A549 (cell line): ENCODE measurements at regions not wholly inside any gene's neighbourhood (a gene's known extent, or its start where the extent isn't known, plus 50 kb on each side); places are given as distances from the start of the nearest gene placed in this dataset.

Source experiments
- ATAC-seq, 2 experiments: fragments of 200-7000 bp in 1 of 2; fragments of >200 bp in 1 of 2; cut with Nextera tagmentation in 1 of 2; cut with Tn5 transposase in 1 of 2; 3 replicates each; pipeline versions ENCODE4 v1.8.0 to v1.9.1; 2018 to 2020; ENCODE audit warnings: mild to moderate bottlenecking in 1 of 2, moderate library complexity in 1 of 2
- CTCF ChIA-PET: fragments of 300-600 bp; sonication (Branson Sonifier 250); formaldehyde crosslinking; extraction: SDS; loops from one replicate; lab custom pipeline; 2021; ENCODE audit warnings: antibody characterized with exemption, inconsistent platforms; lab: Yijun Ruan, JAX
- POLR2A ChIA-PET: fragments of 350-600 bp; formaldehyde crosslinking; extraction: SDS; loops from one replicate; lab custom pipeline; 2021; ENCODE audit warnings: antibody characterized with exemption, inconsistent platforms; lab: Yijun Ruan, JAX
- DNase-seq, 2 experiments: peaks; one replicate each; pipeline versions ENCODE4 v3.0.0 to v3.0.0-alpha.2; 2011 to 2016; ENCODE audit warnings: low read depth in 1 of 2, low spot score in 1 of 2
- FAIRE-seq: peaks from 2 replicates; lab custom pipeline; 2011; peaks lifted over from hg19 to GRCh38; lab: Jason Lieb, UNC
- H3K27ac ChIP-seq, 2 experiments: fragments of >200 bp; sonication (Bioruptor Twin); formaldehyde crosslinking; 3 replicates each; pipeline ENCODE4 v1.5.1; 2016 to 2017
- H3K4me1 ChIP-seq: fragments of >200 bp; sonication (Bioruptor Twin); formaldehyde crosslinking; 3 replicates; pipeline ENCODE4 v1.6.1; 2016
- H3K4me2 ChIP-seq: fragments of >200 bp; sonication (Bioruptor Twin); formaldehyde crosslinking; 3 replicates; pipeline ENCODE4 v1.6.1; 2016
- H3K4me3 ChIP-seq: fragments of >200 bp; sonication (Bioruptor Twin); formaldehyde crosslinking; 3 replicates; pipeline ENCODE4 v1.5.1; 2016
- H3K9me3 ChIP-seq: fragments of >200 bp; sonication (Bioruptor Twin); formaldehyde crosslinking; 3 replicates; pipeline ENCODE4 v1.6.1; 2016
- BHLHE40 ChIP-seq: IDR thresholded peaks from 2 replicates; pipeline ENCODE4 v1.6.1; 2012; ENCODE audit warnings: low read depth, low read length, inconsistent platforms
- CEBPB ChIP-seq, 2 experiments: fragments of >200 bp in 1 of 2; sonication (Bioruptor Twin) in 1 of 2; formaldehyde crosslinking in 1 of 2; IDR thresholded peaks; 2 replicates each; pipeline ENCODE4 v1.6.1; 2012 to 2016
- CHD4 ChIP-seq: fragments of 200-600 bp; sonication (generic); IDR thresholded peaks from 2 replicates; pipeline ENCODE4 v1.6.1; 2016; ENCODE audit warnings: antibody characterized with exemption, mild to moderate bottlenecking, borderline replicate concordance
- EHF ChIP-seq: fragments of 250-450 bp; sonication (Bioruptor Pico); IDR thresholded peaks from 2 replicates; pipeline ENCODE4 v1.5.0; 2020; ENCODE audit warnings: mild to moderate bottlenecking
- EHMT2 ChIP-seq: fragments of 200-600 bp; sonication (generic); IDR thresholded peaks from 2 replicates; pipeline ENCODE4 v1.6.1; 2016; ENCODE audit warnings: antibody characterized with exemption, low read depth, mild to moderate bottlenecking, moderate library complexity
- ESRRA ChIP-seq: fragments of 150-350 bp; IDR thresholded peaks from 2 replicates; pipeline ENCODE4 v1.6.1; 2014; ENCODE audit warnings: mild to moderate bottlenecking, low read length, borderline replicate concordance
- FOSB ChIP-seq: fragments of 250-450 bp; sonication (Bioruptor Pico); IDR thresholded peaks from 2 replicates; pipeline ENCODE4 v1.5.0; 2020; ENCODE audit warnings: mild to moderate bottlenecking, moderate library complexity
- FOXS1 ChIP-seq: fragments of 250-450 bp; sonication (Bioruptor Pico); IDR thresholded peaks from 2 replicates; pipeline ENCODE4 v1.5.0; 2020; ENCODE audit warnings: mild to moderate bottlenecking, moderate library complexity
- HOXA7 ChIP-seq: fragments of 250-450 bp; sonication (Bioruptor Pico); IDR thresholded peaks from 2 replicates; pipeline ENCODE4 v1.5.0; 2020; ENCODE audit warnings: mild to moderate bottlenecking, moderate library complexity
- HOXB13 ChIP-seq: fragments of 250-450 bp; sonication (Bioruptor Pico); IDR thresholded peaks from 2 replicates; pipeline ENCODE4 v1.5.0; 2020; ENCODE audit warnings: low read depth, mild to moderate bottlenecking, moderate library complexity
- HOXB5 ChIP-seq: fragments of 250-450 bp; sonication (Bioruptor Pico); IDR thresholded peaks from 2 replicates; pipeline ENCODE4 v1.5.0; 2020; ENCODE audit warnings: mild to moderate bottlenecking, moderate library complexity
- MAFK ChIP-seq: fragments of 450-650 bp; IDR thresholded peaks from 2 replicates; pipeline ENCODE4 v1.6.1; 2014; ENCODE audit not compliant: partially characterized antibody
- NR3C1 ChIP-seq: fragments of >200 bp; sonication (Bioruptor Twin); formaldehyde crosslinking; IDR thresholded peaks from 3 replicates; pipeline ENCODE4 v1.6.1; 2017
- RARB ChIP-seq: fragments of 250-450 bp; sonication (Bioruptor Pico); IDR thresholded peaks from 2 replicates; pipeline ENCODE4 v1.8.0; 2021; ENCODE audit warnings: mild to moderate bottlenecking, moderate library complexity
- SMC3 ChIP-seq: fragments of >200 bp; sonication (Bioruptor Twin); formaldehyde crosslinking; IDR thresholded peaks from 3 replicates; pipeline ENCODE4 v1.6.1; 2018; ENCODE audit warnings: inconsistent platforms
- TFCP2L1 ChIP-seq: fragments of 250-450 bp; sonication (Bioruptor Pico); IDR thresholded peaks from 2 replicates; pipeline ENCODE4 v1.5.0; 2021; ENCODE audit warnings: mild to moderate bottlenecking
- TP53 ChIP-seq: fragments of 250-450 bp; sonication (Bioruptor Pico); IDR thresholded peaks from 2 replicates; pipeline ENCODE4 v1.5.0; 2021; ENCODE audit warnings: mild to moderate bottlenecking, moderate library complexity
- ZC3H11A ChIP-seq: fragments of 450-650 bp; IDR thresholded peaks from 2 replicates; pipeline ENCODE4 v1.6.1; 2014; ENCODE audit warnings: antibody characterized with exemption, mild to moderate bottlenecking
- WGBS: methylation state at CpG from one replicate; pipeline ENCODE4 v1.1.6; 2017; ENCODE audit errors: missing lambda C conversion rate; 5-methylcytosine and 5-hydroxymethylcytosine counted together
- TF ChIP-seq, protein P1 (sequence below): IDR thresholded peaks from 2 replicates; pipeline ENCODE4 v1.6.1; 2012; ENCODE audit warnings: low read depth, borderline replicate concordance
- TF ChIP-seq, protein P2 (sequence below): fragments of 150-350 bp; IDR thresholded peaks from 2 replicates; pipeline ENCODE4 v1.6.1; 2014; ENCODE audit warnings: low read depth, mild to moderate bottlenecking, low read length
- TF ChIP-seq, protein P3 (sequence below): fragments of >200 bp; sonication (Bioruptor Twin); formaldehyde crosslinking; IDR thresholded peaks from 2 replicates; pipeline ENCODE4 v1.6.1; 2016
- TF ChIP-seq, protein P4 (sequence below): fragments of 250-450 bp; sonication (Bioruptor Pico); IDR thresholded peaks from 2 replicates; pipeline ENCODE4 v1.5.0; 2021; ENCODE audit warnings: mild to moderate bottlenecking, moderate library complexity, borderline replicate concordance
- TF ChIP-seq, protein P5 (sequence below): IDR thresholded peaks from 2 replicates; pipeline ENCODE4 v1.6.1; 2012
- TF ChIP-seq, protein P6 (sequence below): IDR thresholded peaks from 2 replicates; pipeline ENCODE4 v1.6.1; 2012

DNA sequence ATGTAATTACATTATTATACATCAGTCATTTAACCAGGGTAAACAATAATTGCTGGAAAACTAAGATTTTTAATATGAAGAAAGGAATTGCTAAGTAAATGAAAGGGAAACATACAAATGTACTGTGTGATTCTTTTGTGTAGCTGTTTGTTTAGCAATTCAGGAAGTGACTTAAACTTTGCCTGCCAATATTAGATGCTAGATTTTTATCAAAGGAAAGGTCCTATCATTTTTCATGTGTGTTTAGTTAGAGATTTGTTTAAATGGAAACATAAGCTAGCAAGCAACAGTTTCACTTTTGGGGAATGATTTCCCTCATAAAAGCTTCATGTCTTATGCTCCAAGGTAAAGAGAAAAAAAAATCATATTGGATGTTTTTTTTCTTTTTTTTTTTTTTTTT, 95.1 kb upstream of the LIMCH1 start:
- Histone ChIP-seq H3K4me3 (peak overlapping the region; percentile 16; the same call in 1 of the 3 replicates), H3K27ac (peak overlapping the region; percentile 64 to 66; a peak in 5 of 6 replicates), H3K4me1 (peaks cover 82% of the 10 kb centered on the region), H3K9me3 (no peaks in the 10 kb centered on the region), H3K4me2 (peak overlapping the region; percentile 72)
- no peak for TF ChIP-seq MAFK
- TF ChIP-seq ESRRA = no peak
- no peak for TF ChIP-seq BHLHE40
- TF ChIP-seq SMC3 = no peak
- no peak for TF ChIP-seq EHMT2
- no peak; a peak in 1 of 4 replicates for TF ChIP-seq CEBPB (IDR thresholded peaks at IDR 0.05)
- TF ChIP-seq, protein P1, sequence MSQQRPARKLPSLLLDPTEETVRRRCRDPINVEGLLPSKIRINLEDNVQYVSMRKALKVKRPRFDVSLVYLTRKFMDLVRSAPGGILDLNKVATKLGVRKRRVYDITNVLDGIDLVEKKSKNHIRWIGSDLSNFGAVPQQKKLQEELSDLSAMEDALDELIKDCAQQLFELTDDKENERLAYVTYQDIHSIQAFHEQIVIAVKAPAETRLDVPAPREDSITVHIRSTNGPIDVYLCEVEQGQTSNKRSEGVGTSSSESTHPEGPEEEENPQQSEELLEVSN = no peak
- no peak for TF ChIP-seq ZC3H11A
- TF ChIP-seq, protein P2, sequence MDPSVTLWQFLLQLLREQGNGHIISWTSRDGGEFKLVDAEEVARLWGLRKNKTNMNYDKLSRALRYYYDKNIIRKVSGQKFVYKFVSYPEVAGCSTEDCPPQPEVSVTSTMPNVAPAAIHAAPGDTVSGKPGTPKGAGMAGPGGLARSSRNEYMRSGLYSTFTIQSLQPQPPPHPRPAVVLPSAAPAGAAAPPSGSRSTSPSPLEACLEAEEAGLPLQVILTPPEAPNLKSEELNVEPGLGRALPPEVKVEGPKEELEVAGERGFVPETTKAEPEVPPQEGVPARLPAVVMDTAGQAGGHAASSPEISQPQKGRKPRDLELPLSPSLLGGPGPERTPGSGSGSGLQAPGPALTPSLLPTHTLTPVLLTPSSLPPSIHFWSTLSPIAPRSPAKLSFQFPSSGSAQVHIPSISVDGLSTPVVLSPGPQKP = no peak
- TF ChIP-seq HOXA7 (CRISPR knock-in tag) = no peak
- TF ChIP-seq, protein P3, sequence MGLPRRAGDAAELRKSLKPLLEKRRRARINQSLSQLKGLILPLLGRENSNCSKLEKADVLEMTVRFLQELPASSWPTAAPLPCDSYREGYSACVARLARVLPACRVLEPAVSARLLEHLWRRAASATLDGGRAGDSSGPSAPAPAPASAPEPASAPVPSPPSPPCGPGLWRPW = no peak
- TF ChIP-seq FOXS1 = no peak
- no peak for TF ChIP-seq NR3C1
- no peak for TF ChIP-seq HOXB13 (CRISPR knock-in tag)
- TF ChIP-seq CHD4 = no peak
- no peak for TF ChIP-seq FOSB (CRISPR knock-in tag)
- TF ChIP-seq EHF (CRISPR knock-in tag) = no peak
- FAIRE-seq (no peak), DNase-seq (peak in 1 of 2 experiments; percentile 18), ATAC-seq (no peak)
- POLR2A ChIA-PET = interaction anchor here (0.7 to 0.9 kb wide), 2 partner anchors 37 to 81 kb away, joined by 3 to 4 read pairs; no protein-coding TSS in a partner anchor
- CTCF ChIA-PET = interaction anchor here (0.9 kb wide), 1 partner anchor 37 kb away, joined by 3 read pairs; no protein-coding TSS in a partner anchor

DNA sequence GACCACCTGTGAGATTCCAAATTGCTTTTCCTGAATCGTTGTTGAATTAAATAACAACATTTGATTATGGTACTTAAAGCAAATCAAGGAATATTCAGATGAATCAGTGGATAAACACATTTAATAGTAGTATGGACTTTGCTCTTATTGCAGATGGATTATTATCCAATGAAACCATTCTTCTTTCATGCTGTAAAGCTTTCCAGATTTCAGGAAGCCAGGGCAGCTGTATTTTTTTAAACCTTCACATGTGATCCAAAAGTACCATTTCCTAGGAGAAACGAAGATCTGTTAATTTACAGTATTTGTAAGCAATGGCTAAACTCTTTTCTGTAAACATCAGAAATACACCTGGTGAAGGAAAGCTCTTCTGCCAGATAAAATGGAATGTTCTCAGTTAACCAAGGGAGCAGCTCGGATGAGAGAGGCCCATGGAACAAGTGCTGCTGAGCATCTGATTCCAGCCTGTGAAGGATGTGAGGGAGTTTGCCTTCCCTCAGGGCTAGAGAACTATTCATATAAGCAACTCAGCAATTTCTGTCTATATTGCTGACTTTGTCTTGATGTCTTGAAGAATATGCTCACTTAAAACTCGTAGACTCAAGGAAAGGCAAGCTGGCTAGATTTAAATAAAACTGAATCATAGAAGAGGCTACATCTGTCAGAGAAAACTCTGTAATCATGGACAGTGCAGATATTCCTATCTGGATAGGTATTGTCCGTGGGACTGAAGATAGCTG, 94.4 kb upstream of the LIMCH1 start:
- DNase-seq = no peak
- Histone ChIP-seq H3K4me2 (peak overlapping the region; percentile 72), H3K4me1 (peaks cover 82% of the 10 kb centered on the region), H3K9me3 (no peaks in the 10 kb centered on the region), H3K27ac (peak overlapping the region; percentile 64 to 66), H3K4me3 (no peak overlapping the region)
- CTCF ChIA-PET = interaction anchor here (0.8 to 0.9 kb wide), 2 partner anchors 37 to 52 kb away, joined by 3 read pairs; no protein-coding TSS in a partner anchor
- WGBS = 44% methylated on average over 5 of the region's 5 CpGs
- POLR2A ChIA-PET = interaction anchor here (0.9 kb wide), 1 partner anchor 37 kb away, joined by 4 read pairs; no protein-coding TSS in a partner anchor
- peak in 1 of 2 experiments; percentile 31; a peak in 2 of 6 replicates for ATAC-seq
- no peak for FAIRE-seq
- TF ChIP-seq MAFK = peak; percentile 61
- TF ChIP-seq, protein P4, sequence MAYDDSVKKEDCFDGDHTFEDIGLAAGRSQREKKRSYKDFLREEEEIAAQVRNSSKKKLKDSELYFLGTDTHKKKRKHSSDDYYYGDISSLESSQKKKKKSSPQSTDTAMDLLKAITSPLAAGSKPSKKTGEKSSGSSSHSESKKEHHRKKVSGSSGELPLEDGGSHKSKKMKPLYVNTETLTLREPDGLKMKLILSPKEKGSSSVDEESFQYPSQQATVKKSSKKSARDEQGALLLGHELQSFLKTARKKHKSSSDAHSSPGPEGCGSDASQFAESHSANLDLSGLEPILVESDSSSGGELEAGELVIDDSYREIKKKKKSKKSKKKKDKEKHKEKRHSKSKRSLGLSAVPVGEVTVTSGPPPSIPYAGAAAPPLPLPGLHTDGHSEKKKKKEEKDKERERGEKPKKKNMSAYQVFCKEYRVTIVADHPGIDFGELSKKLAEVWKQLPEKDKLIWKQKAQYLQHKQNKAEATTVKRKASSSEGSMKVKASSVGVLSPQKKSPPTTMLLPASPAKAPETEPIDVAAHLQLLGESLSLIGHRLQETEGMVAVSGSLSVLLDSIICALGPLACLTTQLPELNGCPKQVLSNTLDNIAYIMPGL (CRISPR knock-in tag) = no peak

DNA sequence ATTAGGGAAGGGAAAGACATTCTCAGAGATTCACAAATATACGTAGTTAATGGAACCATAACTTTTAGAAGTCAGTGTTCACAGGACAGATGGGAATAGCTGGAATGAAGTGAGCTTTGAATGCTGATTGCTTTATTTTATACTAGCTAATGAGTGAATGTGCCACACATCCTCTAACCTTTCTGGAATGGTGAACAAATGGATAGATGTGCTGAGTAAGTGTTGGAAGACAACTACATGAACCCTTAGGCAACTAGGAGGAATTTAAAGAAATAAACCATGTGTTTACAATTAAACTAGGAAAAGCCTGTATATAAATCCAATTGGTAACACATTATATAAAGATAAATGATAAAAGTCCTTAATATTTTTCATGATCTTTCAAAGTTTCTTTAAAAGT, 91.6 kb upstream of the LIMCH1 start:
- peak overlapping the region in 1 of 2 experiments; percentile 48; a peak in 3 of 6 replicates for H3K27ac ChIP-seq
- DNase-seq = no peak
- no peak for FAIRE-seq
- ATAC-seq = no peak
- ChIA-PET POLR2A (no interaction called here), CTCF (no interaction called here)
- 0 out of 3 replicates have a peak overlapping the region, but pooled peaks have one; percentile 0 for H3K4me2 ChIP-seq
- no peak overlapping the region for H3K4me3 ChIP-seq
- TF ChIP-seq RARB (CRISPR knock-in tag) = no peak
- TF ChIP-seq HOXB5 (CRISPR knock-in tag) = no peak
- TF ChIP-seq TFCP2L1 (CRISPR knock-in tag) = no peak
- no peak for TF ChIP-seq ZC3H11A
- TF ChIP-seq TP53 (CRISPR knock-in tag) = no peak
- TF ChIP-seq, protein P5, sequence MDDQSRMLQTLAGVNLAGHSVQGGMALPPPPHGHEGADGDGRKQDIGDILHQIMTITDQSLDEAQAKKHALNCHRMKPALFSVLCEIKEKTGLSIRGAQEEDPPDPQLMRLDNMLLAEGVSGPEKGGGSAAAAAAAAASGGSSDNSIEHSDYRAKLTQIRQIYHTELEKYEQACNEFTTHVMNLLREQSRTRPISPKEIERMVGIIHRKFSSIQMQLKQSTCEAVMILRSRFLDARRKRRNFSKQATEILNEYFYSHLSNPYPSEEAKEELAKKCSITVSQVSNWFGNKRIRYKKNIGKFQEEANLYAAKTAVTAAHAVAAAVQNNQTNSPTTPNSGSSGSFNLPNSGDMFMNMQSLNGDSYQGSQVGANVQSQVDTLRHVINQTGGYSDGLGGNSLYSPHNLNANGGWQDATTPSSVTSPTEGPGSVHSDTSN = no peak
- TF ChIP-seq, protein P6, sequence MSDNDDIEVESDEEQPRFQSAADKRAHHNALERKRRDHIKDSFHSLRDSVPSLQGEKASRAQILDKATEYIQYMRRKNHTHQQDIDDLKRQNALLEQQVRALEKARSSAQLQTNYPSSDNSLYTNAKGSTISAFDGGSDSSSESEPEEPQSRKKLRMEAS = no peak
- WGBS = 79% methylated on average over 1 of the region's 1 CpG
- no peaks in the 10 kb centered on the region for H3K9me3 ChIP-seq
- peaks cover 74% of the 10 kb centered on the region for H3K4me1 ChIP-seq
